ENCODE measurements at regions not wholly inside any gene's neighbourhood (a gene's known extent, or its start where the extent isn't known, plus 50 kb on each side); places are given as distances from the start of the nearest gene placed in this dataset.

GRCh38 chr12:30874455-30875321 lies 51.9 kb upstream of the TSPAN11 start:
- no peak for DNase-seq

- no peak for DNase-seq
Measured at GRCh38 chr12:30870491-30871265, 55.9 kb upstream of the TSPAN11 start.

- DNase-seq = no peak
Measured at GRCh38 chr12:30867415-30867814, 59.1 kb upstream of the TSPAN11 start.

- no peak for DNase-seq
Measured at GRCh38 chr12:30866256-30866655, 60.3 kb upstream of the TSPAN11 start.

GRCh38 chr12:30863839-30864238 lies 62.7 kb upstream of the TSPAN11 start:
- no peak for DNase-seq

- no peak for DNase-seq
Measured at GRCh38 chr12:30862486-30862885, 64.1 kb upstream of the TSPAN11 start.

- no peak for DNase-seq
Measured at GRCh38 chr12:30859226-30859625, 67.3 kb upstream of the TSPAN11 start.

GRCh38 chr12:30858471-30858870 lies 68.1 kb upstream of the TSPAN11 start:
- DNase-seq = no peak

- DNase-seq = no peak
Measured at GRCh38 chr12:30853561-30854133, 72.9 kb upstream of the TSPAN11 start.

- DNase-seq = no peak
Measured at GRCh38 chr12:30850684-30851083, 75.9 kb upstream of the TSPAN11 start.

- DNase-seq = no peak
Measured at GRCh38 chr12:30847259-30847658, 79.3 kb upstream of the TSPAN11 start.

- no peak for DNase-seq
Measured at GRCh38 chr12:30846776-30847175, 79.8 kb upstream of the TSPAN11 start.

GRCh38 chr12:30845676-30846075 lies 80.9 kb upstream of the TSPAN11 start:
- DNase-seq = no peak

GRCh38 chr12:30843211-30843610 lies 83.3 kb upstream of the TSPAN11 start:
- DNase-seq = no peak

GRCh38 chr12:30840715-30841114 lies 85.8 kb upstream of the TSPAN11 start:
- DNase-seq = no peak

GRCh38 chr12:30839643-30840220 lies 85.0 kb upstream of the CAPRIN2 start:
- DNase-seq = no peak

- no peak for DNase-seq
Measured at GRCh38 chr12:30837595-30837994, 82.8 kb upstream of the CAPRIN2 start.

- DNase-seq = no peak
Measured at GRCh38 chr12:30836656-30837445, 82.1 kb upstream of the CAPRIN2 start.

GRCh38 chr12:30835216-30835615 lies 80.5 kb upstream of the CAPRIN2 start:
- DNase-seq = no peak

- no peak for DNase-seq
Measured at GRCh38 chr12:30830751-30831150, 76.0 kb upstream of the CAPRIN2 start.

GRCh38 chr12:30829876-30830275 lies 75.1 kb upstream of the CAPRIN2 start:
- DNase-seq = no peak

GRCh38 chr12:30828686-30829085 lies 73.9 kb upstream of the CAPRIN2 start:
- DNase-seq = no peak
